ENCODE measurements at regions not wholly inside any gene's neighbourhood (a gene's known extent, or its start where the extent isn't known, plus 50 kb on each side); places are given as distances from the start of the nearest gene placed in this dataset.

- Histone ChIP-seq H3K4me1 (ENCODE audit: insufficient read depth, low read length) (no peaks in the 10 kb centered on the region), H3K4me2 (ENCODE audit: insufficient read depth, low read length) (no peak overlapping the region)
- ATAC-seq (ENCODE audit: insufficient read depth, low read depth): no peak
These were observed 506.5 kb upstream of the SEMA3D start for GRCh38 chr7:85693326-85693725.

GRCh38 chr7:85688712-85689111 lies 501.9 kb upstream of the SEMA3D start:
- Histone ChIP-seq H3K4me2 (ENCODE audit: insufficient read depth, low read length) (no peak overlapping the region), H4K20me1 (ENCODE audit: insufficient read depth, low read length) (no peaks in the 10 kb centered on the region), H2AFZ (ENCODE audit: low read depth, low read length) (no peak overlapping the region), H3K9ac (ENCODE audit: low read depth, low read length) (no peak overlapping the region), H3K4me1 (ENCODE audit: insufficient read depth, low read length) (no peaks in the 10 kb centered on the region), H3K9me3 (ENCODE audit: insufficient read depth, low read length, severe bottlenecking) (no peaks in the 10 kb centered on the region), H3K4me3 (ENCODE audit: low read depth in 1 of 2, low read length in 2 of 2) (no peak overlapping the region), H3K27ac (ENCODE audit: low read length) (no peak overlapping the region), H3K27me3 (ENCODE audit: insufficient read depth, low read length, poor library complexity) (no peaks in the 10 kb centered on the region), H3K36me3 (ENCODE audit: insufficient read depth, low read length) (no peaks in the 10 kb centered on the region), H3K79me2 (ENCODE audit: insufficient read depth, low read length) (no peaks in the 10 kb centered on the region)
- ATAC-seq (ENCODE audit: insufficient read depth, low read depth): no peak
- no peak for TF ChIP-seq EZH2 (IDR thresholded peaks at IDR 0.05; ENCODE audit: borderline replicate concordance, low read depth, low read length, severe bottlenecking)
- TF ChIP-seq CTCF (IDR thresholded peaks at IDR 0.05; ENCODE audit: borderline replicate concordance, extremely low read depth, low read length, poor library complexity, severe bottlenecking): no peak
- no peak for DNase-seq

More at GRCh38 chr7:85693326-85693725, 506.5 kb upstream of the SEMA3D start:
- no peaks in the 10 kb centered on the region for H3K27me3 ChIP-seq (ENCODE audit: insufficient read depth, low read length, poor library complexity)
- H4K20me1 ChIP-seq (ENCODE audit: insufficient read depth, low read length): no peaks in the 10 kb centered on the region
- H3K9me3 ChIP-seq (ENCODE audit: insufficient read depth, low read length, severe bottlenecking): no peaks in the 10 kb centered on the region
- DNase-seq: no peak
- H3K4me3 ChIP-seq (ENCODE audit: low read depth in 1 of 2, low read length in 2 of 2): no peak overlapping the region
- H3K36me3 ChIP-seq (ENCODE audit: insufficient read depth, low read length): no peaks in the 10 kb centered on the region
- H3K27ac ChIP-seq (ENCODE audit: low read length): no peak overlapping the region
- no peak overlapping the region for H3K9ac ChIP-seq (ENCODE audit: low read depth, low read length)
- no peak overlapping the region for H2AFZ ChIP-seq (ENCODE audit: low read depth, low read length)
- TF ChIP-seq EZH2 (IDR thresholded peaks at IDR 0.05; ENCODE audit: borderline replicate concordance, low read depth, low read length, severe bottlenecking) (no peak), CTCF (IDR thresholded peaks at IDR 0.05; ENCODE audit: borderline replicate concordance, extremely low read depth, low read length, poor library complexity, severe bottlenecking) (no peak)
- H3K79me2 ChIP-seq (ENCODE audit: insufficient read depth, low read length): no peaks in the 10 kb centered on the region

GRCh38 chr7:85686401-85687181 lies 499.7 kb upstream of the SEMA3D start:
- Histone ChIP-seq H3K4me3 (ENCODE audit: low read depth in 1 of 2, low read length in 2 of 2) (no peak overlapping the region), H3K9me3 (ENCODE audit: insufficient read depth, low read length, severe bottlenecking) (no peaks in the 10 kb centered on the region), H3K4me1 (ENCODE audit: insufficient read depth, low read length) (no peaks in the 10 kb centered on the region), H4K20me1 (ENCODE audit: insufficient read depth, low read length) (no peaks in the 10 kb centered on the region), H2AFZ (ENCODE audit: low read depth, low read length) (no peak overlapping the region), H3K27ac (ENCODE audit: low read length) (no peak overlapping the region), H3K27me3 (ENCODE audit: insufficient read depth, low read length, poor library complexity) (no peaks in the 10 kb centered on the region), H3K4me2 (ENCODE audit: insufficient read depth, low read length) (no peak overlapping the region), H3K9ac (ENCODE audit: low read depth, low read length) (no peak overlapping the region), H3K79me2 (ENCODE audit: insufficient read depth, low read length) (no peaks in the 10 kb centered on the region), H3K36me3 (ENCODE audit: insufficient read depth, low read length) (no peaks in the 10 kb centered on the region)
- TF ChIP-seq EZH2 (IDR thresholded peaks at IDR 0.05; ENCODE audit: borderline replicate concordance, low read depth, low read length, severe bottlenecking) (no peak), CTCF (IDR thresholded peaks at IDR 0.05; ENCODE audit: borderline replicate concordance, extremely low read depth, low read length, poor library complexity, severe bottlenecking) (no peak)
- ATAC-seq (ENCODE audit: insufficient read depth, low read depth) (no peak), DNase-seq (no peak)
